Nephron progenitor cell (in vitro differentiated cells): ENCODE measurements at regions not wholly inside any gene's neighbourhood (a gene's known extent, or its start where the extent isn't known, plus 50 kb on each side); places are given as distances from the start of the nearest gene placed in this dataset.

Experiments used
- DNase-seq: peaks from one replicate; pipeline ENCODE4 v3.0.0; 2021
- H3K27ac Mint-ChIP-seq: 2 replicates; pipeline ENCODE4 v1.8.0; 2021; ENCODE audit warnings: mild to moderate bottlenecking, moderate library complexity, mixed read lengths
- H3K27me3 Mint-ChIP-seq: 2 replicates; pipeline ENCODE4 v1.8.0; 2021; ENCODE audit warnings: mild to moderate bottlenecking, low read depth, mixed read lengths; ENCODE audit not compliant: poor library complexity
- H3K36me3 Mint-ChIP-seq: 2 replicates; pipeline ENCODE4 v1.8.0; 2021; ENCODE audit warnings: low read depth, mixed read lengths
- H3K4me1 Mint-ChIP-seq: 2 replicates; pipeline ENCODE4 v1.8.0; 2021; ENCODE audit warnings: mixed read lengths
- H3K4me3 Mint-ChIP-seq: 2 replicates; pipeline ENCODE4 v1.8.0; 2021; ENCODE audit warnings: mild to moderate bottlenecking, moderate library complexity, mixed read lengths
- H3K9me3 Mint-ChIP-seq: 2 replicates; pipeline ENCODE4 v1.8.0; 2021; ENCODE audit warnings: mild to moderate bottlenecking, moderate library complexity, mixed read lengths
- TF ChIP-seq, protein P1 (sequence below): fragments of 200-600 bp; sonication (generic); IDR thresholded peaks from 2 replicates; pipeline ENCODE4 v1.5.0; 2021; ENCODE audit warnings: antibody characterized with exemption

GRCh38 chr13:61086087-61086486 lies 329.6 kb downstream of the PCDH20 start:
- Mint-ChIP-seq H3K36me3 (no peaks in the 10 kb centered on the region), H3K9me3 (no peaks in the 10 kb centered on the region), H3K4me1 (peaks cover 5% of the 10 kb centered on the region), H3K27ac (no peak overlapping the region), H3K27me3 (peaks cover 6% of the 10 kb centered on the region), H3K4me3 (no peak overlapping the region)
- DNase-seq = no peak
- TF ChIP-seq, protein P1, sequence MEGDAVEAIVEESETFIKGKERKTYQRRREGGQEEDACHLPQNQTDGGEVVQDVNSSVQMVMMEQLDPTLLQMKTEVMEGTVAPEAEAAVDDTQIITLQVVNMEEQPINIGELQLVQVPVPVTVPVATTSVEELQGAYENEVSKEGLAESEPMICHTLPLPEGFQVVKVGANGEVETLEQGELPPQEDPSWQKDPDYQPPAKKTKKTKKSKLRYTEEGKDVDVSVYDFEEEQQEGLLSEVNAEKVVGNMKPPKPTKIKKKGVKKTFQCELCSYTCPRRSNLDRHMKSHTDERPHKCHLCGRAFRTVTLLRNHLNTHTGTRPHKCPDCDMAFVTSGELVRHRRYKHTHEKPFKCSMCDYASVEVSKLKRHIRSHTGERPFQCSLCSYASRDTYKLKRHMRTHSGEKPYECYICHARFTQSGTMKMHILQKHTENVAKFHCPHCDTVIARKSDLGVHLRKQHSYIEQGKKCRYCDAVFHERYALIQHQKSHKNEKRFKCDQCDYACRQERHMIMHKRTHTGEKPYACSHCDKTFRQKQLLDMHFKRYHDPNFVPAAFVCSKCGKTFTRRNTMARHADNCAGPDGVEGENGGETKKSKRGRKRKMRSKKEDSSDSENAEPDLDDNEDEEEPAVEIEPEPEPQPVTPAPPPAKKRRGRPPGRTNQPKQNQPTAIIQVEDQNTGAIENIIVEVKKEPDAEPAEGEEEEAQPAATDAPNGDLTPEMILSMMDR = no peak

GRCh38 chr13:61084988-61085387 lies 330.7 kb downstream of the PCDH20 start:
- no peaks in the 10 kb centered on the region for H3K36me3 Mint-ChIP-seq
- H3K27ac Mint-ChIP-seq = no peak overlapping the region
- TF ChIP-seq, protein P1 = no peak
- DNase-seq = no peak
- H3K4me1 Mint-ChIP-seq = peaks cover 3% of the 10 kb centered on the region
- H3K9me3 Mint-ChIP-seq = no peaks in the 10 kb centered on the region
- peaks cover 9% of the 10 kb centered on the region for H3K27me3 Mint-ChIP-seq
- no peak overlapping the region for H3K4me3 Mint-ChIP-seq

DNA sequence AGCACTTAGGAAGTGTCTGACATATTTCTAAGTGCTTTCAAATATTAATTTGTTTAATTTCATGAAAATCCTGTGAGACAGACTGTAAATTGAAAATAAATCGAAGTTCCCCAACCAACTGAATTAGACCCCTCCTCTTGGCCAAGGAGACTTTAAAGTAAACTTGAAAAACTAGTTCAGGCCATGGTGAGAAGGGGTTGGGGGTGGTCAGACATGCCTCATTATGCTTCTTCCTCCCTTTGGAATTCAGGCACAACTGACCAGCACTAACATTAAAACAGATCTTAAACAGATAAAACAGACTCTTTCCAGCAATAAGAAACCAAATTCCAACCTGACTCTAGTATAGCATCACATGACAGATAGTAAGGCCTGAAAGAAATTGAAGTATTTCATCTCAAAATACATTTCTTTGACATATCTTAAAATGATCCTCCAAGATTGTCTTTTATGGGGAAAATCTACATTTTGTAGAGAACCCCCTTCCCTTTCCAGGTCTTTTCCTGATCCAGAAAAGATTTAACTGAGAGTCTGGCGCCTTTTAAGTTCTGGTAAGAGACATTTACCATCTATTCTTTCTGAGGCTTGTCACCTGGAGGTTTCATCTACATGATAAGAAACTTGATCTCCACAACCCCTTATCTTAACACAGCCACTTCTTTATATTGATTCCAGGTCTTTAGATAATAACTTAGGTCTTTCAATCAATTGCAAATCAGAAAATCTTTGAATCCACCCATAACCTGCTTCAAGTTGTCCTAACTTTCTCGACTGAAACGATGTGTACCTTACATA lies 336.5 kb downstream of the PCDH20 start:
- Mint-ChIP-seq H3K27me3 (peaks cover 9% of the 10 kb centered on the region), H3K36me3 (no peaks in the 10 kb centered on the region), H3K27ac (no peak overlapping the region), H3K9me3 (no peaks in the 10 kb centered on the region), H3K4me3 (no peak overlapping the region), H3K4me1 (peaks cover 4% of the 10 kb centered on the region)
- TF ChIP-seq, protein P1 = no peak
- DNase-seq = no peak

DNA sequence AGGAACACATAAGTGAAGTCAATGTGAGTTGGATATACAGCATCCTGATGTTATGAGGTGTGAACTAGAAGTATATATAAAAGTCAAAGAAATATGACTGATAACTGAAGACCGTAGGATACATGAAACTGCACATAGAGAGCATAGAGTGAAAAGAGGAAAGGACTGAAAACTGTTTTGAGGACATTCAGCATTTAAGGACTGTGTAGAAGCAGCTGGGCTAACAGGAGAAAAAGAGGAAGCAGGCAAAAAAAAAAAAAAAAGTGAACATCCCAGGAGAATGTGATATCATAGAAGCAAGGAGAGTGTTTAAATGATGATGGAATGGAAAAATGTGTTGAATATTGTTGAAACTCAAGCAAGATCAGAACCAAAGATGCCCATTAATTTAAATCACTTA lies 363.5 kb downstream of the PCDH20 start:
- H3K27ac Mint-ChIP-seq = no peak overlapping the region
- peaks cover 3% of the 10 kb centered on the region for H3K27me3 Mint-ChIP-seq
- TF ChIP-seq, protein P1 = no peak
- H3K9me3 Mint-ChIP-seq = no peaks in the 10 kb centered on the region
- H3K36me3 Mint-ChIP-seq = no peaks in the 10 kb centered on the region
- no peak overlapping the region for H3K4me3 Mint-ChIP-seq
- DNase-seq = no peak
- no peaks in the 10 kb centered on the region for H3K4me1 Mint-ChIP-seq

- Mint-ChIP-seq H3K4me1 (no peaks in the 10 kb centered on the region), H3K36me3 (no peaks in the 10 kb centered on the region), H3K27me3 (no peaks in the 10 kb centered on the region), H3K4me3 (no peak overlapping the region), H3K27ac (no peak overlapping the region), H3K9me3 (no peaks in the 10 kb centered on the region)
- TF ChIP-seq, protein P1 = no peak
- DNase-seq = no peak
Measured at GRCh38 chr13:61045251-61045650, 370.4 kb downstream of the PCDH20 start.

DNA sequence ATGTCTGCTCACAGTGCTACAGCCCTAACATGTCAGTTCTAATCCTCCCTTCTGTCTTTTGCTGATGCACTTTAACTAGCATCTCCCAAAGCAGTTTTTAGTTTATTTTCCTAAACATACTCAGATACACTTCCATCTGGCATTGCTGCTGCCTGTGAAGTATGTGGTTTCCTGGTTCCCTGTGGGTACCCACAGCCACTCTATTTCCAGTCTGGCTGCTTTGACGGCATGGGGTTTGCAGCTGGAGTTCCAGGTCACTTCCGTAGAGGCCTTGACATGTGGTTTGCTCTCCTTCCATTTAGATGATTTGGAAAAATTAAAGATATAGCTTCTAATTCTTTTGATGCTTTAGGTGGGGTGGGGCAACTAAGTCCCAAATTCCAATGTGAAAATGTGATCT lies 375.5 kb downstream of the PCDH20 start:
- Mint-ChIP-seq H3K4me3 (no peak overlapping the region), H3K27me3 (no peaks in the 10 kb centered on the region), H3K27ac (no peak overlapping the region), H3K36me3 (no peaks in the 10 kb centered on the region), H3K9me3 (no peaks in the 10 kb centered on the region), H3K4me1 (no peaks in the 10 kb centered on the region)
- TF ChIP-seq, protein P1 = no peak
- no peak for DNase-seq
